IMR-90 (cell line): ENCODE measurements at regions not wholly inside any gene's neighbourhood (a gene's known extent, or its start where the extent isn't known, plus 50 kb on each side); places are given as distances from the start of the nearest gene placed in this dataset.

Source experiments
- ATAC-seq: fragments of 200-7000 bp; cut with Tn5 transposase; 2 replicates; pipeline ENCODE4 v1.9.1; 2020; ENCODE audit warnings: low read depth, mild to moderate bottlenecking, moderate library complexity
- BruUV-seq: library from RNA; stranded (reverse); fragments of 400-500 nt; replicated peaks from 2 replicates; lab custom pipeline; 2021; lab: Mats Ljungman, UMichigan
- CTCF ChIA-PET: fragments of 300-600 bp; formaldehyde crosslinking; extraction: SDS; loops from one replicate; lab custom pipeline; 2021; ENCODE audit warnings: antibody characterized with exemption; lab: Yijun Ruan, JAX
- POLR2A ChIA-PET: fragments of 300-600 bp; sonication (Branson Sonifier 250); formaldehyde crosslinking; loops from one replicate; lab custom pipeline; 2022; ENCODE audit warnings: antibody characterized with exemption; ENCODE audit not compliant: unreplicated experiment; lab: Charles Lee
- DNase-seq: peaks from one replicate; pipeline ENCODE4 v3.0.0; 2013
- H2AFZ ChIP-seq: replicated peaks from 2 replicates; pipeline ENCODE3; 2013; ENCODE audit warnings: low read length, mild to moderate bottlenecking; ENCODE audit not compliant: poor library complexity
- H2AK5ac ChIP-seq: 2 replicates; pipeline ENCODE4 v1.6.1; 2013; ENCODE audit warnings: low read depth, low read length, inconsistent platforms
- H2AK9ac ChIP-seq: replicated peaks from 2 replicates; pipeline ENCODE3; 2013; ENCODE audit warnings: mild to moderate bottlenecking, low read depth, low read length, moderate library complexity; ENCODE audit not compliant: poor library complexity
- H2BK120ac ChIP-seq: 2 replicates; pipeline ENCODE4 v1.6.1; 2013; ENCODE audit warnings: low read depth, low read length, inconsistent platforms
- H2BK15ac ChIP-seq: 3 replicates; pipeline ENCODE4 v1.6.1; 2013; ENCODE audit warnings: low read depth, low read length, inconsistent platforms
- H2BK20ac ChIP-seq: 2 replicates; pipeline ENCODE4 v1.6.1; 2013; ENCODE audit warnings: low read depth, mild to moderate bottlenecking, inconsistent platforms, low read length, moderate library complexity
- H2BK5ac ChIP-seq: 2 replicates; pipeline ENCODE4 v1.6.1; 2013; ENCODE audit warnings: mild to moderate bottlenecking, low read depth, low read length, inconsistent platforms; ENCODE audit not compliant: poor library complexity, severe bottlenecking
- H3K14ac ChIP-seq: replicated peaks from 2 replicates; pipeline ENCODE4 v1.6.1; 2013; ENCODE audit warnings: low read depth, low read length, inconsistent platforms
- H3K18ac ChIP-seq: 2 replicates; pipeline ENCODE4 v1.6.1; 2013; ENCODE audit warnings: low read depth, low read length, control low read depth
- H3K23ac ChIP-seq: 2 replicates; pipeline ENCODE4 v1.6.1; 2013; ENCODE audit warnings: low read depth, low read length, inconsistent platforms
- H3K27ac ChIP-seq: 2 replicates; pipeline ENCODE4 v1.5.1; 2013; ENCODE audit warnings: mild to moderate bottlenecking, control low read depth, low read length; ENCODE audit not compliant: insufficient read depth
- H3K27me3 ChIP-seq: 2 replicates; pipeline ENCODE4 v1.6.1; 2013; ENCODE audit warnings: low read length; ENCODE audit not compliant: control insufficient read depth, insufficient read depth
- H3K36me3 ChIP-seq: 2 replicates; pipeline ENCODE4 v1.6.1; 2013; ENCODE audit warnings: low read length, mixed read lengths; ENCODE audit not compliant: control insufficient read depth, insufficient read depth
- H3K4ac ChIP-seq: 2 replicates; pipeline ENCODE4 v1.6.1; 2013; ENCODE audit warnings: low read depth, low read length, inconsistent platforms
- H3K4me1 ChIP-seq: 2 replicates; pipeline ENCODE4 v1.6.1; 2013; ENCODE audit warnings: low read length, mixed read lengths; ENCODE audit not compliant: control insufficient read depth, insufficient read depth
- H3K4me2 ChIP-seq: 2 replicates; pipeline ENCODE4 v1.6.1; 2013; ENCODE audit warnings: low read depth, mild to moderate bottlenecking, control low read depth, low read length, moderate library complexity
- H3K4me3 ChIP-seq: 2 replicates; pipeline ENCODE4 v1.5.1; 2013; ENCODE audit warnings: low read depth, mild to moderate bottlenecking, control low read depth, low read length, moderate library complexity; ENCODE audit not compliant: insufficient read depth
- H3K56ac ChIP-seq: 2 replicates; pipeline ENCODE4 v1.6.1; 2013; ENCODE audit warnings: low read length, inconsistent platforms; ENCODE audit not compliant: insufficient read depth; ENCODE audit errors: extremely low read depth
- H3K79me1 ChIP-seq, 2 experiments: 2 replicates each; pipeline ENCODE4 v1.6.1; 2013; ENCODE audit warnings: low read length in 2 of 2, inconsistent platforms in 1 of 2, low read depth in 1 of 2
- H3K9ac ChIP-seq: 2 replicates; pipeline ENCODE4 v1.6.1; 2013; ENCODE audit warnings: low read depth, low read length, control low read depth
- H3K9me1 ChIP-seq: 2 replicates; pipeline ENCODE4 v1.6.1; 2013; ENCODE audit warnings: low read length, inconsistent platforms; ENCODE audit not compliant: insufficient read depth
- H3K9me3 ChIP-seq: 2 replicates; pipeline ENCODE4 v1.6.1; 2013; ENCODE audit warnings: low read length; ENCODE audit not compliant: control insufficient read depth, insufficient read depth
- H4K20me1 ChIP-seq: 2 replicates; pipeline ENCODE4 v1.6.1; 2013; ENCODE audit warnings: low read length, inconsistent platforms; ENCODE audit not compliant: insufficient read depth
- H4K5ac ChIP-seq: 2 replicates; pipeline ENCODE4 v1.6.1; 2013; ENCODE audit warnings: mild to moderate bottlenecking, low read depth, low read length, control low read depth
- H4K8ac ChIP-seq, 2 experiments: 2 replicates each; pipeline ENCODE4 v1.6.1; 2013; ENCODE audit warnings: low read depth in 2 of 2, low read length in 2 of 2, control low read depth in 1 of 2, inconsistent platforms in 1 of 2
- H4K91ac ChIP-seq: 2 replicates; pipeline ENCODE4 v1.6.1; 2013; ENCODE audit warnings: low read depth, low read length, inconsistent platforms; ENCODE audit not compliant: insufficient read depth
- CEBPB ChIP-seq: IDR thresholded peaks from 2 replicates; pipeline ENCODE4 v1.6.1; 2012; ENCODE audit warnings: low read depth, low read length, improper control_type of control experiment
- CTCF ChIP-seq: conservative IDR thresholded peaks from 2 replicates; pipeline ENCODE4 v1.5.1; 2012; ENCODE audit warnings: mild to moderate bottlenecking, low read depth, low read length, improper control_type of control experiment
- MAFK ChIP-seq: IDR thresholded peaks from 2 replicates; pipeline ENCODE4 v1.6.1; 2012; ENCODE audit warnings: low read depth, low read length, improper control_type of control experiment
- MXI1 ChIP-seq: IDR thresholded peaks from 2 replicates; pipeline ENCODE4 v1.6.1; 2012; ENCODE audit warnings: low read depth, mild to moderate bottlenecking, low read length, moderate library complexity, borderline replicate concordance
- NFE2L2 ChIP-seq: fragments of 150-350 bp; IDR thresholded peaks from 2 replicates; pipeline ENCODE4 v1.6.1; 2016; ENCODE audit warnings: low read depth, mild to moderate bottlenecking, low read length
- POLR2A ChIP-seq: IDR thresholded peaks from 2 replicates; pipeline ENCODE4 v1.6.1; 2012; ENCODE audit warnings: mild to moderate bottlenecking, low read depth, low read length
- RAD21 ChIP-seq: IDR thresholded peaks from 2 replicates; pipeline ENCODE4 v1.6.1; 2012; ENCODE audit warnings: low read length, improper control_type of control experiment
- RCOR1 ChIP-seq: IDR thresholded peaks from 2 replicates; pipeline ENCODE4 v1.6.1; 2012; ENCODE audit warnings: mild to moderate bottlenecking, low read length, improper control_type of control experiment; ENCODE audit not compliant: insufficient replicate concordance
- RFX5 ChIP-seq: IDR thresholded peaks from 2 replicates; pipeline ENCODE4 v1.8.0; 2012; ENCODE audit warnings: low read depth, mild to moderate bottlenecking, low read length, moderate library complexity
- SMC3 ChIP-seq: fragments of 150-350 bp; IDR thresholded peaks from 2 replicates; pipeline ENCODE4 v1.6.1; 2016; ENCODE audit warnings: low read depth, mild to moderate bottlenecking, antibody characterized with exemption, low read length, moderate library complexity
- USF2 ChIP-seq: fragments of 150-350 bp; IDR thresholded peaks from 2 replicates; pipeline ENCODE4 v1.6.1; 2017; ENCODE audit warnings: mild to moderate bottlenecking, antibody characterized with exemption, low read length, low read depth
- WGBS, 2 experiments: methylation state at CpG; one replicate each; pipeline versions ENCODE4 v1.1.5 to v1.1.7; 2013; ENCODE audit warnings: missing lambda C conversion rate in 2 of 2; ENCODE audit not compliant: insufficient read length in 1 of 2; ENCODE audit errors: extremely low coverage in 2 of 2; 5-methylcytosine and 5-hydroxymethylcytosine counted together
- dilution Hi-C: fragments of 300-500 bp; cut with HindIII; formaldehyde crosslinking; loops from one replicate; pipeline ENCODE4 v1.14.3; 2018; ENCODE audit warnings: low sequenced_read_pairs; ENCODE audit not compliant: unreplicated experiment
- in situ Hi-C: fragments of 300-500 bp; cut with MboI; formaldehyde crosslinking; loops from 3 replicates; pipeline ENCODE4 v1.14.3; 2019; ENCODE audit warnings: low sequenced_read_pairs, inconsistent platforms, mixed read lengths
- intact Hi-C: fragments of 100-400 bp; cut with micrococcal nuclease; formaldehyde crosslinking; loops from 2 replicates; pipeline ENCODE4 v1.10.0; 2022

- H2AK9ac ChIP-seq = no peak overlapping the region
- no peak overlapping the region for H2AFZ ChIP-seq
- no peak for TF ChIP-seq POLR2A
- no peak for TF ChIP-seq CTCF
- TF ChIP-seq RFX5 = no peak
- TF ChIP-seq MAFK = no peak
- no peak for TF ChIP-seq RAD21
- TF ChIP-seq CEBPB = no peak
- TF ChIP-seq NFE2L2 = no peak
- no peak for TF ChIP-seq USF2
- no peak for TF ChIP-seq MXI1
- TF ChIP-seq RCOR1 = no peak
- TF ChIP-seq SMC3 = no peak
- H3K23ac ChIP-seq = no peak overlapping the region
- no peaks in the 10 kb centered on the region for H3K36me3 ChIP-seq
- no peak overlapping the region for H4K5ac ChIP-seq
- no peak overlapping the region for H3K4me3 ChIP-seq
- CTCF ChIA-PET = no interaction called here
- H3K56ac ChIP-seq = no peak overlapping the region
- H2BK15ac ChIP-seq = no peak overlapping the region
- peaks cover 4% of the 10 kb centered on the region; the same call in 1 of the 2 replicates for H3K9me3 ChIP-seq
- BruUV-seq = no TSS peak
- in situ Hi-C loops = no loop called here
- H3K4ac ChIP-seq = no peak overlapping the region
- H3K4me1 ChIP-seq = no peaks in the 10 kb centered on the region
- no peak overlapping the region for H2AK5ac ChIP-seq
- DNase-seq = no peak
- H3K14ac ChIP-seq = no peak overlapping the region
- ATAC-seq = no peak
- no peaks in the 10 kb centered on the region for H3K9me1 ChIP-seq
- no peak overlapping the region for H2BK5ac ChIP-seq
- no peak overlapping the region for H3K27ac ChIP-seq
- H4K8ac ChIP-seq = no peak overlapping the region
- H3K79me1 ChIP-seq = no peaks in the 10 kb centered on the region
- H3K27me3 ChIP-seq = no peaks in the 10 kb centered on the region
- no CpG with 5 or more reads among the region's 3 CpGs for WGBS, 2 experiments
- H2BK20ac ChIP-seq = no peak overlapping the region
- dilution Hi-C loops = no loop called here
- no peak overlapping the region for H4K91ac ChIP-seq
- intact Hi-C loops = no loop called here
- H4K20me1 ChIP-seq = no peaks in the 10 kb centered on the region
- no peak overlapping the region for H2BK120ac ChIP-seq
- H3K18ac ChIP-seq = no peak overlapping the region
- no peak overlapping the region for H3K9ac ChIP-seq
- POLR2A ChIA-PET = no interaction called here
- H3K4me2 ChIP-seq = no peak overlapping the region
Measured at GRCh38 chr4:18559492-18559891, 537.9 kb upstream of the LCORL start.
